ENCODE measurements at regions not wholly inside any gene's neighbourhood (a gene's known extent, or its start where the extent isn't known, plus 50 kb on each side); places are given as distances from the start of the nearest gene placed in this dataset.

GRCh38 chr2:164109006-164109405, 373.2 kb upstream of the FIGN start:
- no peaks in the 10 kb centered on the region for H3K36me3 ChIP-seq (ENCODE audit: control insufficient read depth, insufficient read depth, low read length)
- no peaks in the 10 kb centered on the region for H3K9me3 ChIP-seq (ENCODE audit: control insufficient read depth, low read length)
- H3K9me3 Mint-ChIP-seq, result peaks cover 4% of the 10 kb centered on the region
- no peak overlapping the region for H3K4me3 Mint-ChIP-seq
- no peak overlapping the region for H3K9ac ChIP-seq (ENCODE audit: extremely low read depth, low read length, poor library complexity, severe bottlenecking)
- H3K27me3 ChIP-seq (ENCODE audit: control insufficient read depth, insufficient read depth, low read length, poor library complexity, severe bottlenecking), result no peaks in the 10 kb centered on the region
- no peaks in the 10 kb centered on the region for H3K27me3 Mint-ChIP-seq (ENCODE audit: insufficient read depth)
- WGBS, 2 experiments (ENCODE audit: insufficient coverage in 1 of 2, insufficient read length in 1 of 2), result 92 to 96% methylated on average over 10 to 14 of the region's 14 CpGs
- no peaks in the 10 kb centered on the region for H3K4me1 ChIP-seq (ENCODE audit: control insufficient read depth, insufficient read depth, low read length)
- H3K4me1 Mint-ChIP-seq, result no peaks in the 10 kb centered on the region
- H3K27ac ChIP-seq (ENCODE audit: low read depth, low read length), result no peak overlapping the region
- TF ChIP-seq, protein P1, sequence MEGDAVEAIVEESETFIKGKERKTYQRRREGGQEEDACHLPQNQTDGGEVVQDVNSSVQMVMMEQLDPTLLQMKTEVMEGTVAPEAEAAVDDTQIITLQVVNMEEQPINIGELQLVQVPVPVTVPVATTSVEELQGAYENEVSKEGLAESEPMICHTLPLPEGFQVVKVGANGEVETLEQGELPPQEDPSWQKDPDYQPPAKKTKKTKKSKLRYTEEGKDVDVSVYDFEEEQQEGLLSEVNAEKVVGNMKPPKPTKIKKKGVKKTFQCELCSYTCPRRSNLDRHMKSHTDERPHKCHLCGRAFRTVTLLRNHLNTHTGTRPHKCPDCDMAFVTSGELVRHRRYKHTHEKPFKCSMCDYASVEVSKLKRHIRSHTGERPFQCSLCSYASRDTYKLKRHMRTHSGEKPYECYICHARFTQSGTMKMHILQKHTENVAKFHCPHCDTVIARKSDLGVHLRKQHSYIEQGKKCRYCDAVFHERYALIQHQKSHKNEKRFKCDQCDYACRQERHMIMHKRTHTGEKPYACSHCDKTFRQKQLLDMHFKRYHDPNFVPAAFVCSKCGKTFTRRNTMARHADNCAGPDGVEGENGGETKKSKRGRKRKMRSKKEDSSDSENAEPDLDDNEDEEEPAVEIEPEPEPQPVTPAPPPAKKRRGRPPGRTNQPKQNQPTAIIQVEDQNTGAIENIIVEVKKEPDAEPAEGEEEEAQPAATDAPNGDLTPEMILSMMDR (conservative IDR thresholded peaks at IDR 0.05), result no peak
- no peak overlapping the region for H3K27ac Mint-ChIP-seq
- no peak for DNase-seq
- H3K36me3 Mint-ChIP-seq (ENCODE audit: low read depth), result no peaks in the 10 kb centered on the region
- no peak overlapping the region for H3K4me3 ChIP-seq (ENCODE audit: low read length)

GRCh38 chr2:164103271-164103670, 367.5 kb upstream of the FIGN start:
- no peaks in the 10 kb centered on the region for H3K27me3 Mint-ChIP-seq (ENCODE audit: insufficient read depth)
- H3K9ac ChIP-seq (ENCODE audit: extremely low read depth, low read length, poor library complexity, severe bottlenecking), result no peak overlapping the region
- H3K9me3 Mint-ChIP-seq, result peaks cover 4% of the 10 kb centered on the region
- no peaks in the 10 kb centered on the region for H3K9me3 ChIP-seq (ENCODE audit: control insufficient read depth, low read length)
- peaks cover 3% of the 10 kb centered on the region for H3K4me1 Mint-ChIP-seq
- peak; percentile 65 for DNase-seq
- H3K4me3 Mint-ChIP-seq, result no peak overlapping the region
- TF ChIP-seq, protein P1 (conservative IDR thresholded peaks at IDR 0.05), result no peak
- H3K27ac ChIP-seq (ENCODE audit: low read depth, low read length), result no peak overlapping the region
- no peaks in the 10 kb centered on the region for H3K4me1 ChIP-seq (ENCODE audit: control insufficient read depth, insufficient read depth, low read length)
- no peaks in the 10 kb centered on the region for H3K27me3 ChIP-seq (ENCODE audit: control insufficient read depth, insufficient read depth, low read length, poor library complexity, severe bottlenecking)
- no peaks in the 10 kb centered on the region for H3K36me3 ChIP-seq (ENCODE audit: control insufficient read depth, insufficient read depth, low read length)
- 39 to 62% methylated on average over 4 to 6 of the region's 6 CpGs for WGBS, 2 experiments (ENCODE audit: insufficient coverage in 1 of 2, insufficient read length in 1 of 2)
- H3K4me3 ChIP-seq (ENCODE audit: low read length), result no peak overlapping the region
- no peak overlapping the region for H3K27ac Mint-ChIP-seq
- no peaks in the 10 kb centered on the region for H3K36me3 Mint-ChIP-seq (ENCODE audit: low read depth)

DNA sequence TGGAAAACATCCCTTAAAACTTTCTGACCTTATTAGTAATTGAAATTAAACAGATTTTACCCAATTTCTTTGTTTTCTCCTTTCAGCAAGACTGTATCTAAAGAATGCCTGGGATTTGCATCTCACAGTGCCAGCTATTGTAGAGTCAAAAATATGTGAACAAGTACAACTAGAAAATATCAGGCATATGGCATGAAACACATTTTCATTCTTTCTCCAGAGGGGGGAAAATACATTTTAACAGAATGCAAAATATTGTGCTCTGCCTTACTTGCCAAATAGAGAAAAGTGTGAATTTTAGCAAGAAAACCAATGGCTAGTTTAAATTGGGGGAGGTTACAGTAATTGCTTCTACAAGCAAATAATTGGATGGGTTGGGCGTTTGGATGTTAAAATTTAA, 366.6 kb upstream of the FIGN start:
- Histone ChIP-seq H3K4me1 (ENCODE audit: control insufficient read depth, insufficient read depth, low read length) (no peaks in the 10 kb centered on the region), H3K4me3 (ENCODE audit: low read length) (no peak overlapping the region), H3K36me3 (ENCODE audit: control insufficient read depth, insufficient read depth, low read length) (no peaks in the 10 kb centered on the region), H3K27ac (ENCODE audit: low read depth, low read length) (no peak overlapping the region), H3K9ac (ENCODE audit: extremely low read depth, low read length, poor library complexity, severe bottlenecking) (no peak overlapping the region), H3K27me3 (ENCODE audit: control insufficient read depth, insufficient read depth, low read length, poor library complexity, severe bottlenecking) (no peaks in the 10 kb centered on the region), H3K9me3 (ENCODE audit: control insufficient read depth, low read length) (no peaks in the 10 kb centered on the region)
- H3K4me1 Mint-ChIP-seq, result peaks cover 3% of the 10 kb centered on the region
- H3K9me3 Mint-ChIP-seq, result peaks cover 4% of the 10 kb centered on the region
- TF ChIP-seq, protein P1 (conservative IDR thresholded peaks at IDR 0.05), result no peak
- DNase-seq, result no peak
- no peak overlapping the region for H3K27ac Mint-ChIP-seq
- no peaks in the 10 kb centered on the region for H3K27me3 Mint-ChIP-seq (ENCODE audit: insufficient read depth)
- WGBS, 2 experiments (ENCODE audit: insufficient coverage in 1 of 2, insufficient read length in 1 of 2), result 88% methylated on average over 1 of the region's 1 CpG; no CpG with 5 or more reads in 1 of the 2 experiments
- H3K36me3 Mint-ChIP-seq (ENCODE audit: low read depth), result no peaks in the 10 kb centered on the region
- H3K4me3 Mint-ChIP-seq, result no peak overlapping the region

Measured in endodermal cell (in vitro differentiated cells).